Ovary (tissue), 7 donors: ENCODE measurements at regions not wholly inside any gene's neighbourhood (a gene's known extent, or its start where the extent isn't known, plus 50 kb on each side); places are given as distances from the start of the nearest gene placed in this dataset.
A peak's percentile ranks its signal among the peaks of the same experiment; 100 is the strongest.

ENCODE experiments used
- DNase-seq, 5 donors: peaks; one replicate each; pipeline ENCODE4 v3.0.0-alpha.2; 2019 to 2020
- H3K27ac ChIP-seq, 2 donors: fragments of 200-600 bp; one replicate each; pipeline versions ENCODE4 v1.5.1 to v1.8.0; 2019 to 2022
- H3K27me3 ChIP-seq: fragments of 200-600 bp; one replicate; pipeline ENCODE4 v1.8.0; 2022
- H3K36me3 ChIP-seq: fragments of 200-600 bp; sonication (generic); one replicate; pipeline ENCODE4 v1.5.1; 2019
- H3K4me1 ChIP-seq: one replicate; pipeline ENCODE4 v1.8.1; 2013; ENCODE audit warnings: mild to moderate bottlenecking, moderate library complexity; ENCODE audit not compliant: insufficient read depth
- H3K4me3 ChIP-seq: fragments of 200-600 bp; sonication (generic); one replicate; pipeline ENCODE4 v1.5.1; 2017
- H3K9me3 ChIP-seq, 2 donors: fragments of 200-600 bp in 1 of 2; sonication (generic) in 1 of 2; one replicate each; pipeline versions ENCODE4 v1.5.1 to v1.8.1; 2013 to 2019; ENCODE audit warnings: mild to moderate bottlenecking in 1 of 2, moderate library complexity in 1 of 2
- EP300 ChIP-seq: sonication (generic); formaldehyde crosslinking; IDR thresholded peaks from one replicate; pipeline ENCODE4 v1.6.1; 2017; ENCODE audit warnings: antibody characterized with exemption
- POLR2A ChIP-seq: fragments of 450-650 bp; IDR thresholded peaks from one replicate; pipeline ENCODE4 v1.6.1; 2017; ENCODE audit warnings: antibody characterized with exemption, mild to moderate bottlenecking, moderate library complexity
- WGBS, 3 donors: extraction: QIAGEN DNeasy Blood & Tissue Kit in 1 of 3; methylation state at CpG; one replicate each; pipeline versions ENCODE4 v1.1.5 to v1.1.7; 2013 to 2017; 5-methylcytosine and 5-hydroxymethylcytosine counted together
- intact Hi-C, 4 donors: fragments of 100-400 bp; cut with DNase I; formaldehyde crosslinking; loops; one replicate each; pipeline versions ENCODE4 v1.11.0 to v1.15.1; 2022 to 2023
- TF ChIP-seq, protein P1 (sequence below), 3 donors: fragments of 450-650 bp in 2 of 3; fragments of 200-600 bp in 1 of 3; IDR thresholded peaks; one replicate each; pipeline versions ENCODE4 v1.5.1 to v1.8.0; 2016 to 2022; ENCODE audit warnings: antibody characterized with exemption in 3 of 3, mild to moderate bottlenecking in 1 of 3
- donor health status: DM: no; HTN: no; CAD: no; lungs with moderate emphysema.
- donor health status: DM: no; HTN: no; CAD: no.
- donor health status: Bipolar disorder and iron deficiency.
- donor health status: DM: no; HTN: no; CAD: no.
- donor health status: DM: yes; HTN: yes; CAD: no.

DNA sequence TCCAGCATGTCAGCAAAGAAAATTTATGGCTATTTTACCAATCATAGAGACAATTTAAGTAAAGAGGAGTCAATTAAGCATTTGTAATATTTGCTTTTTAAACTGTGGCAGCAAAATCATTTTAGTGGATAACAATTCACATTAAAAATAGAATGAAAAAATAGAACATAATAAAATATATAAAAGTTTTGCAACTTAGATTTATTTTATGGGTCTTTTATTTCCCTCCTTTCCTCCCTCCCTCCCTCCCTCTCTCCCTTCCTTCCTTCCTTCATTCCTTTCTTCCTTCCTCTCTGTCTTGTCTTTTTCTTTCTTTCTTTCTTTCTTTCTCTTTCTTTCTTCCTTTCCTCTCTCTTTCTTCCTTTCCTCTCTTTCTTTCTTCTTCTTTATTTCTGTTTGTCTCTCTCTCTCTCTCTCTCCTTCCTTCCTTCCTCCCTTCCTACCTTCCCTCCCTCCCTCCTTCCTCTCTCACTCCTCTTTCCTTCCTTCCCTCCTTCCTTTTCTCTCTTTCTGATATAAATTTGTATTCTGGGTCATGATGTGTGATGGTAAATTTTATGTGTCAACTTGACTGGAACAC, 610.9 kb upstream of the CITED2 start:
- intact Hi-C loops, result no loop called here
- no peak overlapping the region for H3K4me3 ChIP-seq
- H3K27me3 ChIP-seq, result no peaks in the 10 kb centered on the region
- no peak for TF ChIP-seq EP300
- TF ChIP-seq, protein P1, sequence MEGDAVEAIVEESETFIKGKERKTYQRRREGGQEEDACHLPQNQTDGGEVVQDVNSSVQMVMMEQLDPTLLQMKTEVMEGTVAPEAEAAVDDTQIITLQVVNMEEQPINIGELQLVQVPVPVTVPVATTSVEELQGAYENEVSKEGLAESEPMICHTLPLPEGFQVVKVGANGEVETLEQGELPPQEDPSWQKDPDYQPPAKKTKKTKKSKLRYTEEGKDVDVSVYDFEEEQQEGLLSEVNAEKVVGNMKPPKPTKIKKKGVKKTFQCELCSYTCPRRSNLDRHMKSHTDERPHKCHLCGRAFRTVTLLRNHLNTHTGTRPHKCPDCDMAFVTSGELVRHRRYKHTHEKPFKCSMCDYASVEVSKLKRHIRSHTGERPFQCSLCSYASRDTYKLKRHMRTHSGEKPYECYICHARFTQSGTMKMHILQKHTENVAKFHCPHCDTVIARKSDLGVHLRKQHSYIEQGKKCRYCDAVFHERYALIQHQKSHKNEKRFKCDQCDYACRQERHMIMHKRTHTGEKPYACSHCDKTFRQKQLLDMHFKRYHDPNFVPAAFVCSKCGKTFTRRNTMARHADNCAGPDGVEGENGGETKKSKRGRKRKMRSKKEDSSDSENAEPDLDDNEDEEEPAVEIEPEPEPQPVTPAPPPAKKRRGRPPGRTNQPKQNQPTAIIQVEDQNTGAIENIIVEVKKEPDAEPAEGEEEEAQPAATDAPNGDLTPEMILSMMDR (IDR thresholded peaks at IDR 0.05), result no peak
- no peak for TF ChIP-seq POLR2A
- H3K4me1 ChIP-seq, result peaks cover 12% of the 10 kb centered on the region
- H3K36me3 ChIP-seq, result no peaks in the 10 kb centered on the region
- no peaks in the 10 kb centered on the region for H3K9me3 ChIP-seq
- no peak overlapping the region for H3K27ac ChIP-seq
- DNase-seq, result no peak

DNA sequence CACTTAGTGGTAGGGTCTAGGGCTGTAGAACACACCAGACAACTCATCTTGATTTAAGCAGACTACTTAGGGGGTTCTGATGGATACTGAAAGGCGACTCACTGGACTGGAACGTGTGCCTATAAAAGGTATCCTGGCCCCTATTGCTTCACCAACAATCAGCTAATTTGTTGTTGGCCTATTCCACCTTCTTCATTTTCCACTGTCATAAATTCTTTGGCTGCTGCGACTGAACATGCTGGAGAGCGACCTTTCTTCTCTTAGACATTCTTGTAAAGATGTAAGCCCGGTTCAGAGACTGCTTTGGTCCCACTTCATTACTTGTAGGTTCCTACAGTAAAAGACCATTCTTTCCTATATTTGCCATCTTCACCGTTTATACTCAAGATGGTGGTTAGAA, 609.9 kb upstream of the CITED2 start:
- no peaks in the 10 kb centered on the region for H3K27me3 ChIP-seq
- no peak for TF ChIP-seq EP300
- TF ChIP-seq, protein P1 (IDR thresholded peaks at IDR 0.05), result no peak
- TF ChIP-seq POLR2A, result no peak
- H3K9me3 ChIP-seq, result no peaks in the 10 kb centered on the region
- no peak overlapping the region for H3K27ac ChIP-seq
- no peak overlapping the region for H3K4me3 ChIP-seq
- peaks cover 12% of the 10 kb centered on the region for H3K4me1 ChIP-seq
- intact Hi-C loops, result no loop called here
- H3K36me3 ChIP-seq, result no peaks in the 10 kb centered on the region
- WGBS, 3 donors, result 93 to 95% (median 95%) methylated on average over 6 of the region's 6 CpGs
- DNase-seq, result no peak

DNA sequence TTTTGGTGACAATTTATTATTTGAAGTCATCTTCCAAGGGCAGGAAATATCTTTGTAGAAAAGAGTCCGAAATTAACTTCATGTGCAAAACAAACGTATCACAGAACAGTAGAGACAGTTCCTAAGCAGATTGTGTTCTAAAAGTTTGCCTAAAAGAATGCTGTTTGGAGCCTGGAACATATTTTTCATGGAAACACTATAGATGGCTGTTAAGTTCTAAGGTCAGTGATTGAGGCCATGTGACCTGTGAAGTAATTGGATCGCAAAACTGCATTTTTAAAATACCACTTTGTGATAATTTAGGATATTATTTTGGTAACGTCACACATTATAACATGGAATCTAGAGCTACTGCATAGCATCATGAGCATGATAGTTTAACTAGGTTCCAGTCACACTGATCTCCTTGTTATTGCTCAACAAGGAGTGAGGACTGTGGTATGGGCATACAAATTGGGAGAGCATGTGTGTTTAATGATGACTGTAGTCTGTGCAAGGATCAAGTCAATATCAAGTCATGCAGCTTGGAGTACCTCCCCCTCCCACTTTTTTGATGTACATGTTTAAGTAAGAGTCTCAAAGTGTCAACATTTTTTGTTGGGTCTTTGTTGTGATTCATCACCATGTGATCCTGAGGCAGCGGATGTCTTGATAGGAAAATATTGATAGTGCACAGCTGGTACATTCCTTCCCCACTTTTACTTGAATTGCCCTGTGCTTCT, 609.3 kb upstream of the CITED2 start:
- intact Hi-C loops, result loop anchor here in 1 of 4 donors (1.0 kb wide), 1 partner anchor 34 kb away; no protein-coding TSS in a partner anchor
- H3K36me3 ChIP-seq, result no peaks in the 10 kb centered on the region

DNA sequence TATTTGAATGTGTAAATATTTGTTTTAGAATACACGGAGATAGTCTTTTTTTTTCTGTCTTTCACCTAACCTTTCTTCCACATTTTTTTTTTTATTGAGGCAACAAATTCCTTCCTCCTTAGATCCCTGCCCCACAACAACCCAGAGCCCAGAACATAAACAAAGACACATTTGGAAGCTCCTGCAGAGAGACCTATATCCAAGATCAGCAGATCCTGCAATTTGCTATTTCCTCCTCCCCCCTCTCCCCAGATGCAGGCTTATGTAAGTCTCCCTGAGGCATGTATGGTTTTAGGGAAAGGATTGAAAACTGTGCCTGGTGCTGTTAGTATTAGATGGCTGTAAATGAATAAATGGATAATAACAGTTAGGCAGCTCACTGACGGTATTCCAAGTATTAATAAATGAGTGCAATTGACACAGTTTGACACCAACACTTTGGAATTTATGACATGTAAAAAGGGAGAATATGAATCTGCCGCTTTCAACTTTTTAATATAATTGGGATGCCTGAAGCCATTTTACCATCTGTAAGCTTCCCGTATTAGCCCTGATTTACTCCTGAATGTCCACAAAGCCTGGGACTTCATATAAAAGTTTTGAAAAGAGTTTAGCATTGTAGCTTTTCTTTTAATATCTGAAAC, 608.3 kb upstream of the CITED2 start:
- peaks cover 12% of the 10 kb centered on the region for H3K4me1 ChIP-seq
- no peak overlapping the region for H3K4me3 ChIP-seq
- intact Hi-C loops, result loop anchor here in 1 of 4 donors (1.0 kb wide), 1 partner anchor 35 kb away; no protein-coding TSS in a partner anchor
- no peaks in the 10 kb centered on the region for H3K36me3 ChIP-seq
- H3K27me3 ChIP-seq, result no peaks in the 10 kb centered on the region
- H3K9me3 ChIP-seq, result no peaks in the 10 kb centered on the region
- H3K27ac ChIP-seq, result peak overlapping the region in 1 of 2 donors; percentile 30
- WGBS, 3 donors, result 33 to 44% (median 33%) methylated on average over 4 of the region's 4 CpGs
- no peak for DNase-seq
- TF ChIP-seq EP300, result no peak
- TF ChIP-seq, protein P1 (IDR thresholded peaks at IDR 0.05), result no peak
- TF ChIP-seq POLR2A, result no peak

More for the DNA sequence above, 609.3 kb upstream of the CITED2 start:
- H3K4me1 ChIP-seq, result peaks cover 12% of the 10 kb centered on the region
- H3K27me3 ChIP-seq, result no peaks in the 10 kb centered on the region
- no peak for DNase-seq
- no peak for TF ChIP-seq POLR2A
- TF ChIP-seq EP300, result peak; percentile 30
- TF ChIP-seq, protein P1 (IDR thresholded peaks at IDR 0.05), result no peak
- peak overlapping the region in 1 of 2 donors; percentile 30 for H3K27ac ChIP-seq
- no peak overlapping the region for H3K4me3 ChIP-seq
- no peaks in the 10 kb centered on the region for H3K9me3 ChIP-seq
- 15 to 19% (median 17%) methylated on average over 5 of the region's 5 CpGs for WGBS, 3 donors
